ENCODE measurements at regions not wholly inside any gene's neighbourhood (a gene's known extent, or its start where the extent isn't known, plus 50 kb on each side); places are given as distances from the start of the nearest gene placed in this dataset.

- POLR2A ChIA-PET: no interaction called here
- DNase-seq (ENCODE audit: low read depth, low spot score): no peak
- TF ChIP-seq CTCF (IDR thresholded peaks at IDR 0.05; ENCODE audit: insufficient read depth, low read length, missing control alignments): no peak
- CTCF ChIA-PET: interaction anchor here (1.5 kb wide), 1 partner anchor 11 kb away, joined by 7 read pairs; no protein-coding TSS in a partner anchor
- no peak overlapping the region for H3K4me3 ChIP-seq (ENCODE audit: low read depth, low read length)
These were observed 257.3 kb upstream of the ADAMTS5 start for GRCh38 chr21:27224169-27224568.

- no peak for DNase-seq (ENCODE audit: low read depth, low spot score)
- no peak for TF ChIP-seq CTCF (IDR thresholded peaks at IDR 0.05; ENCODE audit: insufficient read depth, low read length, missing control alignments)
- CTCF ChIA-PET: no interaction called here
- no peak overlapping the region for H3K4me3 ChIP-seq (ENCODE audit: low read depth, low read length)
- POLR2A ChIA-PET: no interaction called here
These were observed 254.2 kb upstream of the ADAMTS5 start for GRCh38 chr21:27221077-27221476.

GRCh38 chr21:27220416-27220815 is 253.5 kb upstream of the ADAMTS5 start:
- no peak for TF ChIP-seq CTCF (IDR thresholded peaks at IDR 0.05; ENCODE audit: insufficient read depth, low read length, missing control alignments)
- DNase-seq (ENCODE audit: low read depth, low spot score): no peak
- ChIA-PET POLR2A (no interaction called here), CTCF (interaction anchor here (3.3 kb wide), 1 partner anchor 339 kb away, joined by 12 read pairs; no protein-coding TSS in a partner anchor)
- no peak overlapping the region for H3K4me3 ChIP-seq (ENCODE audit: low read depth, low read length)

- CTCF ChIA-PET: interaction anchor here (3.3 kb wide), 1 partner anchor 337 kb away, joined by 12 read pairs; no protein-coding TSS in a partner anchor
- TF ChIP-seq CTCF (IDR thresholded peaks at IDR 0.05; ENCODE audit: insufficient read depth, low read length, missing control alignments): no peak
- DNase-seq (ENCODE audit: low read depth, low spot score): no peak
- POLR2A ChIA-PET: no interaction called here
- H3K4me3 ChIP-seq (ENCODE audit: low read depth, low read length): no peak overlapping the region
These were observed 252.2 kb upstream of the ADAMTS5 start for GRCh38 chr21:27219068-27219467.

- POLR2A ChIA-PET: interaction anchor here (0.6 kb wide), 2 partner anchors 250 to 267 kb away, joined by 3 read pairs; no protein-coding TSS in a partner anchor
These were observed 246.4 kb upstream of the ADAMTS5 start for GRCh38 chr21:27213303-27213702.

GRCh38 chr21:27212441-27212840 is 245.6 kb upstream of the ADAMTS5 start:
- no peak for DNase-seq (ENCODE audit: low read depth, low spot score)
- no peak for TF ChIP-seq CTCF (IDR thresholded peaks at IDR 0.05; ENCODE audit: insufficient read depth, low read length, missing control alignments)
- POLR2A ChIA-PET: no interaction called here
- no peak overlapping the region for H3K4me3 ChIP-seq (ENCODE audit: low read depth, low read length)
- CTCF ChIA-PET: interaction anchor here (0.8 to 3.2 kb wide), 9 partner anchors 9 to 489 kb away, joined by 3 to 21 read pairs (median 5); no protein-coding TSS in a partner anchor

More at GRCh38 chr21:27213303-27213702, 246.4 kb upstream of the ADAMTS5 start:
- H3K4me3 ChIP-seq (ENCODE audit: low read depth, low read length): no peak overlapping the region
- CTCF ChIA-PET: interaction anchor here (0.7 to 3.2 kb wide), 18 partner anchors 10 to 462 kb away, joined by 3 to 21 read pairs (median 4); no protein-coding TSS in a partner anchor
- DNase-seq (ENCODE audit: low read depth, low spot score): no peak
- TF ChIP-seq CTCF (IDR thresholded peaks at IDR 0.05; ENCODE audit: insufficient read depth, low read length, missing control alignments): peak; percentile 30

All from AG04449 (cell line).